ENCODE measurements at regions not wholly inside any gene's neighbourhood (a gene's known extent, or its start where the extent isn't known, plus 50 kb on each side); places are given as distances from the start of the nearest gene placed in this dataset.

GRCh38 chr2:220478305-220479058 lies 851.1 kb downstream of the SLC4A3 start:
- no peak for TF ChIP-seq EZH2 (IDR thresholded peaks at IDR 0.05; ENCODE audit: insufficient read depth, poor library complexity, severe bottlenecking)
- no peak for TF ChIP-seq EZH2phosphoT487 (IDR thresholded peaks at IDR 0.05; ENCODE audit: insufficient read depth, low read depth)
